ENCODE measurements at regions not wholly inside any gene's neighbourhood (a gene's known extent, or its start where the extent isn't known, plus 50 kb on each side); places are given as distances from the start of the nearest gene placed in this dataset.

- DNase-seq (ENCODE audit: low read depth), result no peak
- TF ChIP-seq CTCF (conservative IDR thresholded peaks at IDR 0.05; ENCODE audit: low read depth, low read length), result no peak
- no peak overlapping the region for H3K4me3 ChIP-seq (ENCODE audit: low read depth, low read length)
These were observed 228.3 kb downstream of the RNF152 start for GRCh38 chr18:61664419-61665084.

- no peak for DNase-seq (ENCODE audit: low read depth)
- no peak overlapping the region for H3K4me3 ChIP-seq (ENCODE audit: low read depth, low read length)
- no peak for TF ChIP-seq CTCF (conservative IDR thresholded peaks at IDR 0.05; ENCODE audit: low read depth, low read length)
These were observed 230.1 kb downstream of the RNF152 start for GRCh38 chr18:61662726-61663125.

- no peak overlapping the region for H3K4me3 ChIP-seq (ENCODE audit: low read depth, low read length)
- DNase-seq (ENCODE audit: low read depth), result no peak
- TF ChIP-seq CTCF (conservative IDR thresholded peaks at IDR 0.05; ENCODE audit: low read depth, low read length), result no peak
These were observed 234.4 kb downstream of the RNF152 start for GRCh38 chr18:61658431-61658830.

- TF ChIP-seq CTCF (conservative IDR thresholded peaks at IDR 0.05; ENCODE audit: low read depth, low read length), result no peak
- H3K4me3 ChIP-seq (ENCODE audit: low read depth, low read length), result no peak overlapping the region
- DNase-seq (ENCODE audit: low read depth), result no peak
These were observed 235.6 kb downstream of the RNF152 start for GRCh38 chr18:61657066-61657732.

GRCh38 chr18:61655630-61656029 lies 237.2 kb downstream of the RNF152 start:
- H3K4me3 ChIP-seq (ENCODE audit: low read depth, low read length), result no peak overlapping the region
- no peak for DNase-seq (ENCODE audit: low read depth)
- TF ChIP-seq CTCF (conservative IDR thresholded peaks at IDR 0.05; ENCODE audit: low read depth, low read length), result no peak

- H3K4me3 ChIP-seq (ENCODE audit: low read depth, low read length), result no peak overlapping the region
- no peak for DNase-seq (ENCODE audit: low read depth)
- TF ChIP-seq CTCF (conservative IDR thresholded peaks at IDR 0.05; ENCODE audit: low read depth, low read length), result no peak
These were observed 238.8 kb downstream of the RNF152 start for GRCh38 chr18:61653823-61654551.
